HCT116 (cell line): ENCODE measurements at regions not wholly inside any gene's neighbourhood (a gene's known extent, or its start where the extent isn't known, plus 50 kb on each side); places are given as distances from the start of the nearest gene placed in this dataset.

Source experiments
- ATAC-seq: fragments of 200-7000 bp; cut with Tn5 transposase; 2 replicates; pipeline ENCODE4 v1.9.1; 2020; ENCODE audit warnings: mild to moderate bottlenecking, moderate library complexity
- BruUV-seq: library from RNA; stranded (reverse); fragments of 400-500 nt; replicated peaks from 2 replicates; lab custom pipeline; 2021; lab: Mats Ljungman, UMichigan
- CTCF ChIA-PET: fragments of 300-600 bp; sonication (Branson Sonifier 250); formaldehyde crosslinking; loops from one replicate; lab custom pipeline; 2021; ENCODE audit warnings: antibody characterized with exemption; lab: Charles Lee
- POLR2A ChIA-PET: fragments of 300-600, 350-600 bp; sonication (Branson Sonifier 250); formaldehyde crosslinking; loops from one replicate; lab custom pipeline; 2021; ENCODE audit warnings: antibody characterized with exemption; lab: Charles Lee
- RAD21 ChIA-PET, 2 experiments: fragments of 300-600 bp; sonication (Branson Sonifier 250); formaldehyde crosslinking; loops; one replicate each; lab custom pipeline; 2023; ENCODE audit warnings: low total read pairs in 2 of 2; ENCODE audit not compliant: uncharacterized antibody in 2 of 2, unreplicated experiment in 2 of 2, low non-redundant PET in 1 of 2; lab: Charles Lee
- DNase-seq: peaks from one replicate; pipeline ENCODE4 v3.0.0-alpha.2; 2010; ENCODE audit warnings: low read depth, low spot score
- H2AFZ ChIP-seq: fragments of 200-600 bp; shearing (Covaris generic), sonication (generic); 2 replicates; pipeline ENCODE4 v1.6.1; 2017; ENCODE audit warnings: low read depth, mixed run types, mixed read lengths, antibody characterized with exemption, low read length; ENCODE audit not compliant: poor library complexity, severe bottlenecking
- H3K27ac ChIP-seq: 2 replicates; pipeline ENCODE4 v1.5.1; 2012; ENCODE audit warnings: low read depth, low read length
- H3K27me3 ChIP-seq: fragments of 200-600 bp; sonication (generic); 2 replicates; pipeline ENCODE4 v1.6.1; 2016; ENCODE audit warnings: mixed run types, low read length, mixed read lengths; ENCODE audit not compliant: insufficient read depth
- H3K36me3 ChIP-seq, 2 experiments: fragments of 200-500 bp in 1 of 2; fragments of 200-600 bp in 1 of 2; sonication (Bioruptor generic) in 1 of 2; sonication (generic) in 1 of 2; 2 replicates each; pipeline versions ENCODE4 v1.5.1 to v1.6.1; 2014 to 2016; ENCODE audit warnings: low read length in 2 of 2, inconsistent platforms in 1 of 2, mixed read lengths in 1 of 2, mixed run types in 1 of 2; ENCODE audit not compliant: insufficient read depth in 2 of 2, control insufficient read depth in 1 of 2
- H3K4me1 ChIP-seq, 2 experiments: fragments of 200-600 bp in 1 of 2; sonication (generic) in 1 of 2; 2 replicates each; pipeline versions ENCODE4 v1.5.1 to v1.6.1; 2012 to 2017; ENCODE audit warnings: low read length in 2 of 2, inconsistent platforms in 1 of 2, mild to moderate bottlenecking in 1 of 2, mixed read lengths in 1 of 2, mixed run types in 1 of 2, moderate library complexity in 1 of 2; ENCODE audit not compliant: insufficient read depth in 2 of 2, control insufficient read depth in 1 of 2
- H3K4me2 ChIP-seq: fragments of 200-600 bp; sonication (generic); 2 replicates; pipeline ENCODE4 v1.6.1; 2017; ENCODE audit warnings: mixed run types, low read length, mixed read lengths
- H3K4me3 ChIP-seq, 2 experiments: fragments of 200-600 bp in 1 of 2; sonication (generic) in 1 of 2; replicated peaks in 1 of 2; 2 replicates each; pipeline ENCODE4 v1.5.1; 2011 to 2016; ENCODE audit warnings: low read length in 2 of 2, control low read depth in 1 of 2, low read depth in 1 of 2, mild to moderate bottlenecking in 1 of 2, mixed read lengths in 1 of 2, mixed run types in 1 of 2
- H3K79me2 ChIP-seq: fragments of 200-600 bp; sonication (generic); 2 replicates; pipeline ENCODE4 v1.6.1; 2017; ENCODE audit warnings: mild to moderate bottlenecking, mixed run types, low read length, moderate library complexity, mixed read lengths; ENCODE audit not compliant: insufficient read depth
- H3K9ac ChIP-seq: fragments of 200-600 bp; sonication (generic); 2 replicates; pipeline ENCODE4 v1.6.1; 2016; ENCODE audit warnings: low read length, mixed read lengths
- H3K9me2 ChIP-seq: fragments of 200-600 bp; sonication (generic), shearing (Covaris generic); 2 replicates; pipeline ENCODE4 v1.6.1; 2017; ENCODE audit warnings: mixed run types, mild to moderate bottlenecking, moderate library complexity; ENCODE audit not compliant: insufficient read depth
- H3K9me3 ChIP-seq, 2 experiments: fragments of 200-500 bp in 1 of 2; fragments of 200-600 bp in 1 of 2; sonication (Bioruptor generic) in 1 of 2; sonication (generic) in 1 of 2; 2 replicates each; pipeline ENCODE4 v1.6.1; 2014 to 2017; ENCODE audit warnings: low read length in 2 of 2, mixed read lengths in 2 of 2, inconsistent platforms in 1 of 2, low read depth in 1 of 2, mild to moderate bottlenecking in 1 of 2, mixed run types in 1 of 2, moderate library complexity in 1 of 2; ENCODE audit not compliant: control insufficient read depth in 1 of 2, insufficient read depth in 1 of 2
- H4K20me1 ChIP-seq: fragments of 200-600 bp; sonication (generic), shearing (Covaris generic); 2 replicates; pipeline ENCODE4 v1.6.1; 2017; ENCODE audit warnings: mixed run types, mild to moderate bottlenecking, moderate library complexity; ENCODE audit not compliant: insufficient read depth
- ATF3 ChIP-seq: IDR thresholded peaks from 2 replicates; pipeline ENCODE4 v1.6.1; 2012
- CBX3 ChIP-seq: IDR thresholded peaks from 2 replicates; pipeline ENCODE4 v1.6.1; 2012; ENCODE audit warnings: low read depth
- EGR1 ChIP-seq: IDR thresholded peaks from 2 replicates; pipeline ENCODE4 v1.6.1; 2012; ENCODE audit warnings: low read depth
- ELF1 ChIP-seq: IDR thresholded peaks from 2 replicates; pipeline ENCODE4 v1.6.1; 2012; ENCODE audit warnings: low read depth, borderline replicate concordance
- EZH2phosphoT487 ChIP-seq: fragments of 200-600 bp; IDR thresholded peaks from 2 replicates; pipeline ENCODE4 v1.6.1; 2018; ENCODE audit warnings: antibody characterized with exemption, borderline replicate concordance
- JUND ChIP-seq: IDR thresholded peaks from 2 replicates; pipeline ENCODE4 v1.6.1; 2012
- MAX ChIP-seq: IDR thresholded peaks from 2 replicates; pipeline ENCODE4 v1.6.1; 2012
- POLR2A ChIP-seq: IDR thresholded peaks from 2 replicates; pipeline ENCODE4 v1.7.0; 2011; ENCODE audit warnings: borderline replicate concordance; ENCODE audit not compliant: insufficient read depth, insufficient read length; ENCODE audit errors: extremely low read depth
- RAD21 ChIP-seq: IDR thresholded peaks from 2 replicates; pipeline ENCODE4 v1.6.1; 2012; ENCODE audit warnings: low read depth, mild to moderate bottlenecking
- REST ChIP-seq: IDR thresholded peaks from 2 replicates; pipeline ENCODE4 v1.6.1; 2012; ENCODE audit warnings: low read depth
- SIN3A ChIP-seq: IDR thresholded peaks from 2 replicates; pipeline ENCODE4 v1.6.1; 2012; ENCODE audit warnings: low read depth
- SP1 ChIP-seq: IDR thresholded peaks from 2 replicates; pipeline ENCODE4 v1.6.1; 2012; ENCODE audit warnings: low read depth
- SRF ChIP-seq: IDR thresholded peaks from 2 replicates; pipeline ENCODE4 v1.6.1; 2012; ENCODE audit warnings: low read depth
- TCF7L2 ChIP-seq: IDR thresholded peaks from 2 replicates; pipeline ENCODE4 v1.7.0; 2011; ENCODE audit warnings: borderline replicate concordance, inconsistent platforms; ENCODE audit not compliant: insufficient read depth, insufficient read length; ENCODE audit errors: extremely low read depth
- YY1 ChIP-seq: IDR thresholded peaks from 2 replicates; pipeline ENCODE4 v1.6.1; 2011; ENCODE audit warnings: low read length, low read depth, moderate library complexity, mild to moderate bottlenecking; ENCODE audit not compliant: insufficient replicate concordance; ENCODE audit errors: extremely low read depth
- ZBTB33 ChIP-seq: IDR thresholded peaks from 2 replicates; pipeline ENCODE4 v1.6.1; 2011; ENCODE audit warnings: mild to moderate bottlenecking, low read length, moderate library complexity; ENCODE audit not compliant: insufficient replicate concordance; ENCODE audit errors: extremely low read depth
- ZFX ChIP-seq: fragments of 450-650 bp; IDR thresholded peaks from 2 replicates; pipeline ENCODE4 v1.6.1; 2017
- ZNF274 ChIP-seq: fragments of 200-500 bp; sonication (Bioruptor generic); IDR thresholded peaks from 2 replicates; pipeline ENCODE4 v1.6.1; 2014; ENCODE audit warnings: mild to moderate bottlenecking, low read depth, low read length, inconsistent platforms
- intact Hi-C: fragments of 100-400 bp; cut with micrococcal nuclease; formaldehyde crosslinking; loops from 2 replicates; pipeline ENCODE4 v1.10.0; 2022

GRCh38 chr14:83909507-83909906, 1620.4 kb upstream of the FLRT2 start:
- no peak overlapping the region for H3K27ac ChIP-seq
- DNase-seq (no peak), ATAC-seq (no peak)
- ChIA-PET POLR2A (no interaction called here), CTCF (no interaction called here), RAD21 (no interaction called here)
- H4K20me1 ChIP-seq = no peaks in the 10 kb centered on the region
- peaks cover 5 to 26% of the 10 kb centered on the region in 2 experiments; a peak in 3 of 4 replicates for H3K9me3 ChIP-seq
- no peaks in the 10 kb centered on the region for H3K9me2 ChIP-seq
- intact Hi-C loops = no loop called here
- BruUV-seq = no TSS peak
- no peaks in the 10 kb centered on the region for H3K4me1 ChIP-seq
- TF ChIP-seq TCF7L2 = no peak
- no peak for TF ChIP-seq YY1
- no peak for TF ChIP-seq JUND
- TF ChIP-seq EGR1 = no peak
- TF ChIP-seq SRF = no peak
- TF ChIP-seq CBX3 = no peak
- no peak for TF ChIP-seq ZBTB33
- TF ChIP-seq SP1 = no peak
- no peak for TF ChIP-seq ZFX
- no peak for TF ChIP-seq EZH2phosphoT487
- no peak for TF ChIP-seq SIN3A
- no peak for TF ChIP-seq MAX
- TF ChIP-seq ZNF274 = no peak
- no peak for TF ChIP-seq ATF3
- TF ChIP-seq POLR2A = no peak
- no peak for TF ChIP-seq RAD21
- no peak for TF ChIP-seq REST
- no peak for TF ChIP-seq ELF1
- H3K4me3 ChIP-seq = no peak overlapping the region
- H3K4me2 ChIP-seq = no peak overlapping the region
- H2AFZ ChIP-seq = no peak overlapping the region
- no peaks in the 10 kb centered on the region for H3K36me3 ChIP-seq
- no peaks in the 10 kb centered on the region for H3K79me2 ChIP-seq
- no peaks in the 10 kb centered on the region for H3K27me3 ChIP-seq
- no peak overlapping the region for H3K9ac ChIP-seq
